ENCODE measurements at regions not wholly inside any gene's neighbourhood (a gene's known extent, or its start where the extent isn't known, plus 50 kb on each side); places are given as distances from the start of the nearest gene placed in this dataset.
A peak's percentile ranks its signal among the peaks of the same experiment; 100 is the strongest.

GRCh38 chr15:59953392-59953883 lies 50.7 kb upstream of the FOXB1 start:
- DNase-seq (ENCODE audit: low read depth in 2 of 3, low spot score in 2 of 3) = no peak

- DNase-seq (ENCODE audit: low read depth in 2 of 3, low spot score in 2 of 3) = no peak
Measured at GRCh38 chr15:59952960-59953359, 51.2 kb upstream of the FOXB1 start.

- no peak for DNase-seq (ENCODE audit: low read depth in 2 of 3, low spot score in 2 of 3)
Measured at GRCh38 chr15:59950603-59951388, 53.3 kb upstream of the FOXB1 start.

GRCh38 chr15:59948924-59949613 lies 55.0 kb upstream of the FOXB1 start:
- no peak for DNase-seq (ENCODE audit: low read depth in 2 of 3, low spot score in 2 of 3)

GRCh38 chr15:59946084-59946483 lies 58.0 kb upstream of the FOXB1 start:
- no peak for DNase-seq (ENCODE audit: low read depth in 2 of 3, low spot score in 2 of 3)

- no peak for DNase-seq (ENCODE audit: low read depth in 2 of 3, low spot score in 2 of 3)
Measured at GRCh38 chr15:59945036-59945435, 59.1 kb upstream of the FOXB1 start.

GRCh38 chr15:59941612-59942011 lies 62.5 kb upstream of the FOXB1 start:
- DNase-seq (ENCODE audit: low read depth in 2 of 3, low spot score in 2 of 3) = no peak

- no peak for DNase-seq (ENCODE audit: low read depth in 2 of 3, low spot score in 2 of 3)
Measured at GRCh38 chr15:59940928-59941327, 63.2 kb upstream of the FOXB1 start.

GRCh38 chr15:59940456-59940855 lies 63.7 kb upstream of the FOXB1 start:
- DNase-seq (ENCODE audit: low read depth in 2 of 3, low spot score in 2 of 3) = no peak

- no peak for DNase-seq (ENCODE audit: low read depth in 2 of 3, low spot score in 2 of 3)
Measured at GRCh38 chr15:59936741-59937140, 67.4 kb upstream of the FOXB1 start.

- DNase-seq (ENCODE audit: low read depth in 2 of 3, low spot score in 2 of 3) = no peak
Measured at GRCh38 chr15:59933607-59934006, 70.5 kb upstream of the FOXB1 start.

- DNase-seq (ENCODE audit: low read depth in 2 of 3, low spot score in 2 of 3) = no peak
Measured at GRCh38 chr15:59931646-59932261, 72.4 kb upstream of the FOXB1 start.

GRCh38 chr15:59924812-59925522 lies 79.1 kb upstream of the FOXB1 start:
- no peak for DNase-seq (ENCODE audit: low read depth in 2 of 3, low spot score in 2 of 3)

- DNase-seq (ENCODE audit: low read depth in 2 of 3, low spot score in 2 of 3) = no peak
Measured at GRCh38 chr15:59924096-59924495, 80.0 kb upstream of the FOXB1 start.

- DNase-seq (ENCODE audit: low read depth in 2 of 3, low spot score in 2 of 3) = no peak
Measured at GRCh38 chr15:59923508-59923907, 80.6 kb upstream of the FOXB1 start.

- peak; percentile 25 to 31 (median 26) for DNase-seq (ENCODE audit: low read depth in 2 of 3, low spot score in 2 of 3)
Measured at GRCh38 chr15:59918994-59919951, 84.8 kb upstream of the FOXB1 start.

GRCh38 chr15:59917504-59918157 lies 86.5 kb upstream of the FOXB1 start:
- peak; percentile 22 to 50 (median 36) for DNase-seq (ENCODE audit: low read depth in 2 of 3, low spot score in 2 of 3)

GRCh38 chr15:59906046-59906445 lies 98.1 kb upstream of the FOXB1 start:
- DNase-seq (ENCODE audit: low read depth in 2 of 3, low spot score in 2 of 3) = no peak

- no peak for DNase-seq (ENCODE audit: low read depth in 2 of 3, low spot score in 2 of 3)
Measured at GRCh38 chr15:59905176-59905575, 98.9 kb upstream of the FOXB1 start.

All from activated CD8-positive, alpha-beta memory T cell treated with anti-CD3 and anti-CD28 coated beads for 48 hours (primary cell).